Upper lobe of left lung (tissue), 6 donors: ENCODE measurements at regions not wholly inside any gene's neighbourhood (a gene's known extent, or its start where the extent isn't known, plus 50 kb on each side); places are given as distances from the start of the nearest gene placed in this dataset.

Source experiments
- ATAC-seq, 2 donors: fragments of 200-7000 bp; cut with Tn5 transposase; one replicate each; pipeline ENCODE4 v1.9.1; 2022; ENCODE audit warnings: mild to moderate bottlenecking in 2 of 2, moderate library complexity in 2 of 2; ENCODE audit not compliant: low FRiP score in 2 of 2
- DNase-seq, 2 donors: peaks; one replicate each; pipeline ENCODE4 v3.0.0-alpha.2; 2019 to 2020
- H3K27ac ChIP-seq, 4 donors: fragments of 200-600 bp; sonication (generic); one replicate each; pipeline ENCODE4 v1.5.1; 2016 to 2019
- H3K27me3 ChIP-seq, 4 donors: fragments of 200-600 bp; sonication (generic); one replicate each; pipeline ENCODE4 v1.5.1; 2017 to 2019
- H3K36me3 ChIP-seq, 4 donors: fragments of 200-600 bp; sonication (generic); one replicate each; pipeline ENCODE4 v1.5.1; 2016 to 2019
- H3K4me1 ChIP-seq, 4 donors: fragments of 200-600 bp; sonication (generic); one replicate each; pipeline ENCODE4 v1.5.1; 2018 to 2019
- H3K4me3 ChIP-seq, 4 donors: fragments of 200-600 bp; sonication (generic); one replicate each; pipeline ENCODE4 v1.5.1; 2017 to 2019; ENCODE audit warnings: mild to moderate bottlenecking in 2 of 4, moderate library complexity in 1 of 4
- H3K9me3 ChIP-seq, 4 donors: fragments of 200-600 bp; sonication (generic); one replicate each; pipeline ENCODE4 v1.5.1; 2018 to 2019
- CTCF ChIP-seq, 6 experiments: fragments of 450-650 bp in 4 of 6; fragments of 200-600 bp in 2 of 6; sonication (generic) in 2 of 6; IDR thresholded peaks; one replicate each; pipeline ENCODE4 v1.5.1; 2016 to 2019; ENCODE audit warnings: antibody characterized with exemption in 6 of 6
- EP300 ChIP-seq, 4 donors: sonication (generic); formaldehyde crosslinking; IDR thresholded peaks; one replicate each; pipeline ENCODE4 v1.5.1; 2017; ENCODE audit warnings: antibody characterized with exemption in 4 of 4, control low read depth in 2 of 4
- POLR2A ChIP-seq, 4 donors: fragments of 450-650 bp; IDR thresholded peaks; one replicate each; pipeline ENCODE4 v1.5.1; 2016 to 2017; ENCODE audit warnings: antibody characterized with exemption in 4 of 4, mild to moderate bottlenecking in 2 of 4
- POLR2AphosphoS5 ChIP-seq, 2 donors: sonication (generic); formaldehyde crosslinking; IDR thresholded peaks; one replicate each; pipeline ENCODE4 v1.5.1; 2017; ENCODE audit warnings: antibody characterized with exemption in 2 of 2
- WGBS, 2 donors: methylation state at CpG; one replicate each; pipeline ENCODE4 v1.1.5; 2017 to 2018; 5-methylcytosine and 5-hydroxymethylcytosine counted together
- donor health status: DM: no; HTN: no; CAD: no; lungs with moderate emphysema.
- donor health status: DM: no; HTN: yes; CAD: no; lungs with severe emphysema.

- no peaks in the 10 kb centered on the region for H3K9me3 ChIP-seq
- TF ChIP-seq POLR2A (IDR thresholded peaks at IDR 0.05) (no peak), CTCF (IDR thresholded peaks at IDR 0.05) (no peak), POLR2AphosphoS5 (IDR thresholded peaks at IDR 0.05) (no peak), EP300 (IDR thresholded peaks at IDR 0.05) (no peak)
- WGBS, 2 donors, result 65 to 71% methylated on average over 2 of the region's 2 CpGs
- no peaks in the 10 kb centered on the region for H3K36me3 ChIP-seq
- no peaks in the 10 kb centered on the region for H3K4me1 ChIP-seq
- no peak overlapping the region for H3K4me3 ChIP-seq
- ATAC-seq, result no peak
- no peak overlapping the region for H3K27ac ChIP-seq
- DNase-seq, result no peak
- no peaks in the 10 kb centered on the region for H3K27me3 ChIP-seq
Observed at GRCh38 chrX:25151749-25152148, 136.0 kb upstream of the ARX start.

GRCh38 chrX:25144043-25144940, 128.5 kb upstream of the ARX start:
- DNase-seq, result peak in 1 of 2 donors; percentile 45
- Histone ChIP-seq H3K36me3 (no peaks in the 10 kb centered on the region), H3K4me1 (no peaks in the 10 kb centered on the region), H3K4me3 (no peak overlapping the region), H3K9me3 (no peaks in the 10 kb centered on the region), H3K27ac (no peak overlapping the region), H3K27me3 (no peaks in the 10 kb centered on the region)
- 13 to 24% methylated on average over 19 of the region's 19 CpGs for WGBS, 2 donors
- ATAC-seq, result peak in 1 of 2 donors; percentile 64
- no peak for TF ChIP-seq POLR2AphosphoS5 (IDR thresholded peaks at IDR 0.05)
- peak; percentile 35 to 72 (median 60) for TF ChIP-seq CTCF (IDR thresholded peaks at IDR 0.05)

- no peak overlapping the region for H3K27ac ChIP-seq
- H3K4me1 ChIP-seq, result no peaks in the 10 kb centered on the region
- no peaks in the 10 kb centered on the region for H3K36me3 ChIP-seq
- DNase-seq, result no peak
- no peaks in the 10 kb centered on the region for H3K27me3 ChIP-seq
- H3K9me3 ChIP-seq, result no peaks in the 10 kb centered on the region
- WGBS, 2 donors, result 71 to 78% methylated on average over 4 to 8 of the region's 8 CpGs
- TF ChIP-seq POLR2AphosphoS5 (IDR thresholded peaks at IDR 0.05) (no peak), CTCF (IDR thresholded peaks at IDR 0.05) (no peak), POLR2A (IDR thresholded peaks at IDR 0.05) (no peak), EP300 (IDR thresholded peaks at IDR 0.05) (no peak)
- ATAC-seq, result no peak
- H3K4me3 ChIP-seq, result no peak overlapping the region
Observed at GRCh38 chrX:25143596-25143995, 127.8 kb upstream of the ARX start.

- H3K9me3 ChIP-seq, result no peaks in the 10 kb centered on the region
- no peak for TF ChIP-seq CTCF (IDR thresholded peaks at IDR 0.05)
- TF ChIP-seq POLR2A (IDR thresholded peaks at IDR 0.05), result no peak
- no peak for TF ChIP-seq POLR2AphosphoS5 (IDR thresholded peaks at IDR 0.05)
- no peak for TF ChIP-seq EP300 (IDR thresholded peaks at IDR 0.05)
- H3K4me1 ChIP-seq, result no peaks in the 10 kb centered on the region
- DNase-seq (no peak), ATAC-seq (no peak)
- no peak overlapping the region for H3K27ac ChIP-seq
- H3K36me3 ChIP-seq, result no peaks in the 10 kb centered on the region
- no peak overlapping the region for H3K4me3 ChIP-seq
- H3K27me3 ChIP-seq, result no peaks in the 10 kb centered on the region
- WGBS, 2 donors, result 57 to 65% methylated on average over 1 of the region's 1 CpG
Observed at GRCh38 chrX:25141684-25142083, 125.9 kb upstream of the ARX start.

GRCh38 chrX:25131055-25131454, 115.3 kb upstream of the ARX start:
- no peaks in the 10 kb centered on the region for H3K27me3 ChIP-seq

More at GRCh38 chrX:25131055-25131454, 115.3 kb upstream of the ARX start:
- Histone ChIP-seq H3K4me1 (no peaks in the 10 kb centered on the region), H3K27ac (no peak overlapping the region), H3K9me3 (no peaks in the 10 kb centered on the region), H3K36me3 (no peaks in the 10 kb centered on the region), H3K4me3 (no peak overlapping the region)
- ATAC-seq (no peak), DNase-seq (no peak)
- TF ChIP-seq CTCF (IDR thresholded peaks at IDR 0.05) (no peak), POLR2A (IDR thresholded peaks at IDR 0.05) (no peak), POLR2AphosphoS5 (IDR thresholded peaks at IDR 0.05) (no peak), EP300 (IDR thresholded peaks at IDR 0.05) (no peak)
